IMR-90 (cell line): ENCODE measurements at regions not wholly inside any gene's neighbourhood (a gene's known extent, or its start where the extent isn't known, plus 50 kb on each side); places are given as distances from the start of the nearest gene placed in this dataset.

Experiments
- CTCF ChIP-seq: conservative IDR thresholded peaks from 2 replicates; pipeline ENCODE4 v1.5.1; 2012; ENCODE audit warnings: mild to moderate bottlenecking, low read depth, low read length, improper control_type of control experiment
- POLR2A ChIP-seq: IDR thresholded peaks from 2 replicates; pipeline ENCODE4 v1.6.1; 2012; ENCODE audit warnings: mild to moderate bottlenecking, low read depth, low read length
- RCOR1 ChIP-seq: IDR thresholded peaks from 2 replicates; pipeline ENCODE4 v1.6.1; 2012; ENCODE audit warnings: mild to moderate bottlenecking, low read length, improper control_type of control experiment; ENCODE audit not compliant: insufficient replicate concordance
- RFX5 ChIP-seq: IDR thresholded peaks from 2 replicates; pipeline ENCODE4 v1.8.0; 2012; ENCODE audit warnings: low read depth, mild to moderate bottlenecking, low read length, moderate library complexity

- TF ChIP-seq RFX5 (no peak), POLR2A (no peak), CTCF (no peak), RCOR1 (no peak)
Observed at GRCh38 chr4:173821036-173821435, 291.0 kb upstream of the HAND2 start.
